ENCODE measurements at regions not wholly inside any gene's neighbourhood (a gene's known extent, or its start where the extent isn't known, plus 50 kb on each side); places are given as distances from the start of the nearest gene placed in this dataset.

DNA sequence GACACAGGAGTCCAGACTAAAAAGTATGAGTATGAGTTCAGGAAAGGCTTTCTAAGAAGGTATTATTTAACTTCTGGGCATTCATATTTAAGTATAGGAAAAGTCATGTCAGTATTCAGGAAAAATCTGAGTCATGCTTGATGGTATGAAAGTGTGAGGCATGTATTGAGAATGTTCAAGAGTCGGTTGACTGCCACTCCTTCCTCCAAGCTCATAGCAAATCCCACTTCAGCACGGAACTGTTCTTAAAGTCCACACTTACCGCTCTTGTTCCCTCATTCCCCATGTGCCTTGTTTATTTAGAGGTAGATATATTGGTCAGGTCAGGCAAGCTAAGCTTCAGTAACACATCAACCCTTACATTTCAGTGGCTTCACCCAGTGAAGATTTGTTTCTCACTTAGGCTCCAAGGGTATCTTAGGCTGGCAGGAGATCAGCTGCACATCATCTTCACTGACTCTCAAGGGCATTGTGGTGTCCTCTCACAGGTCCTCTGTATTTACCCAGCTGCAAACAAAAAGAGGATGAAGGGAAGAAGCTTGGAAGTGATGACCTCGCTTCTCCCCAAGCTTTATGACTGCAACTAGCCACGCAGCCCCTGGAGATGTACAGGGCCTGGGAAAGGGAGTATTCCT lies 1189.2 kb downstream of the EFNB2 start:
- intact Hi-C loops (cut with micrococcal nuclease) = no loop called here
- H3K36me3 ChIP-seq (ENCODE audit: control insufficient read depth, insufficient read depth, low read length) = no peaks in the 10 kb centered on the region
- peak overlapping the region; percentile 10 to 85 for H4K8ac ChIP-seq (ENCODE audit: low read depth in 2 of 2, low read length in 2 of 2)
- peaks cover 6% of the 10 kb centered on the region; the same call in 1 of the 2 replicates for H3K9me1 ChIP-seq (ENCODE audit: insufficient read depth, low read length)
- H4K5ac ChIP-seq (ENCODE audit: low read depth, low read length) = peak overlapping the region; percentile 31; the same call in 1 of the 2 replicates
- DNase-seq = peak; percentile 90
- H3K14ac ChIP-seq (replicated peaks; ENCODE audit: low read depth, low read length) = peak overlapping the region; percentile 79
- H3K9me3 ChIP-seq (ENCODE audit: control insufficient read depth, insufficient read depth, low read length) = no peaks in the 10 kb centered on the region
- peak overlapping the region; percentile 86 for H3K23ac ChIP-seq (ENCODE audit: low read depth, low read length)
- H3K27me3 ChIP-seq (ENCODE audit: control insufficient read depth, insufficient read depth, low read length) = no peaks in the 10 kb centered on the region
- peak overlapping the region; percentile 70; the same call in 1 of the 2 replicates for H3K56ac ChIP-seq (ENCODE audit: extremely low read depth, insufficient read depth, low read length)
- H3K4ac ChIP-seq (ENCODE audit: low read depth, low read length) = peak overlapping the region; percentile 89
- peak overlapping the region; percentile 98 for H2BK20ac ChIP-seq (ENCODE audit: low read depth, low read length)
- BruUV-seq (replicated peaks) = no TSS peak
- in situ Hi-C loops (cut with MboI; ENCODE audit: low sequenced_read_pairs) = loop anchor here (25.0 kb wide), 1 partner anchor 1191 kb away; the partner anchor contains the start of gene EFNB2
- H3K18ac ChIP-seq (ENCODE audit: low read depth, low read length) = peak overlapping the region; percentile 88; the same call in 1 of the 2 replicates
- peak overlapping the region; percentile 94 for H2BK5ac ChIP-seq (ENCODE audit: low read depth, low read length, poor library complexity, severe bottlenecking)
- H3K79me1 ChIP-seq (ENCODE audit: low read depth in 1 of 2, low read length in 2 of 2) = no peaks in the 10 kb centered on the region
- H3K27ac ChIP-seq (ENCODE audit: insufficient read depth, low read length) = peak overlapping the region; percentile 15; the same call in 1 of the 2 replicates
- WGBS, 2 experiments (ENCODE audit: extremely low coverage in 2 of 2, insufficient read length in 1 of 2) = no CpG with 5 or more reads among the region's 5 CpGs
- H2AFZ ChIP-seq (replicated peaks; ENCODE audit: low read length, poor library complexity) = peak overlapping the region; percentile 87
- ATAC-seq (ENCODE audit: low read depth) = peak; percentile 95
- peak overlapping the region; percentile 92 for H4K91ac ChIP-seq (ENCODE audit: insufficient read depth, low read depth, low read length)
- peak overlapping the region; percentile 93 for H2BK15ac ChIP-seq (ENCODE audit: low read depth, low read length)
- H3K4me1 ChIP-seq (ENCODE audit: control insufficient read depth, insufficient read depth, low read length) = peaks cover 6% of the 10 kb centered on the region
- CTCF ChIA-PET = interaction anchor here (0.6 to 0.8 kb wide), 2 partner anchors 30 to 39 kb away, joined by 3 read pairs; no protein-coding TSS in a partner anchor
- POLR2A ChIA-PET (ENCODE audit: unreplicated experiment) = no interaction called here
- H3K4me2 ChIP-seq (ENCODE audit: low read depth, low read length) = peak overlapping the region; percentile 47; the same call in 1 of the 2 replicates
- no peak overlapping the region for H3K4me3 ChIP-seq (ENCODE audit: insufficient read depth, low read depth, low read length)
- dilution Hi-C loops (cut with HindIII; ENCODE audit: low sequenced_read_pairs, unreplicated experiment) = no loop called here
- no peaks in the 10 kb centered on the region for H4K20me1 ChIP-seq (ENCODE audit: insufficient read depth, low read length)
- peak overlapping the region; percentile 86 for H2AK9ac ChIP-seq (replicated peaks; ENCODE audit: low read depth, low read length, poor library complexity)
- no peak overlapping the region for H3K9ac ChIP-seq (ENCODE audit: low read depth, low read length)
- H2AK5ac ChIP-seq (ENCODE audit: low read depth, low read length) = peak overlapping the region; percentile 82
- peak overlapping the region; percentile 96 for H2BK120ac ChIP-seq (ENCODE audit: low read depth, low read length)
- peak; percentile 9; the same call in 1 of the 2 replicates for TF ChIP-seq MAFK (IDR thresholded peaks at IDR 0.05; ENCODE audit: low read depth, low read length)
- TF ChIP-seq RAD21 (IDR thresholded peaks at IDR 0.05; ENCODE audit: low read length) = no peak
- TF ChIP-seq FOS (IDR thresholded peaks at IDR 0.05; ENCODE audit: low read depth, low read length) = 0 out of 2 replicates have a peak, but pooled peaks have one; percentile 48
- TF ChIP-seq RFX5 (IDR thresholded peaks at IDR 0.05; ENCODE audit: low read depth, low read length) = no peak

Data from IMR-90 (cell line).